RWPE1 (cell line): ENCODE measurements at regions not wholly inside any gene's neighbourhood (a gene's known extent, or its start where the extent isn't known, plus 50 kb on each side); places are given as distances from the start of the nearest gene placed in this dataset.

ENCODE experiments used
- CTCF ChIA-PET: fragments of 350-600 bp; sonication (Branson Sonifier 250); formaldehyde crosslinking; extraction: SDS; loops from one replicate; lab custom pipeline; 2021; lab: Yijun Ruan, JAX
- POLR2A ChIA-PET: fragments of 400-600 bp; formaldehyde crosslinking; extraction: SDS; loops from one replicate; lab custom pipeline; 2020; ENCODE audit warnings: antibody characterized with exemption; ENCODE audit not compliant: low non-redundant PET; lab: Yijun Ruan, JAX
- DNase-seq: peaks from one replicate; pipeline ENCODE4 v3.0.0; 2012; ENCODE audit warnings: low spot score
- H3K27ac ChIP-seq: fragments of 450-650 bp; 2 replicates; pipeline ENCODE4 v1.5.1; 2017
- CTCF ChIP-seq: fragments of 450-650 bp; conservative IDR thresholded peaks from 2 replicates; pipeline ENCODE4 v1.5.1; 2017; ENCODE audit warnings: low read depth, mild to moderate bottlenecking

DNA sequence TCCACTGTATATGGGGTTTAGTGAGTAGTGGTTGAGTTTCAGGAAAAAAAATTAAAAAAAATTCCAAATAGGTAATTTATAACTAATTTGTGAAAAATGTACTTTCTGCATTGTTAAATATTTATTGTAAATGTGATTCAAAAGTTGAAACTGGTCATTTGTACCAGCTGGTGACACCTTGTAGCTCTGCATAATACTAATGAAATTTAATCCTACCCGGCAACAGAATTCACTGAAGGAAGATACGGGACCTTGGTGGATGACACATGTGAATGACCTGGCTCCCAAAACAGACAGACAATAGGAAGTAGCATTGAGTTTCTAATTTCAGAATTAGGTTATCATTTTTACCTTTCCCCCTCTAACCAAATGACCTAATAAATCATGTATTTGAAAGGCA lies 73.8 kb downstream of the SLITRK6 start:
- ChIA-PET POLR2A (no interaction called here), CTCF (no interaction called here)
- no peak for TF ChIP-seq CTCF
- DNase-seq: no peak
- no peak overlapping the region for H3K27ac ChIP-seq

DNA sequence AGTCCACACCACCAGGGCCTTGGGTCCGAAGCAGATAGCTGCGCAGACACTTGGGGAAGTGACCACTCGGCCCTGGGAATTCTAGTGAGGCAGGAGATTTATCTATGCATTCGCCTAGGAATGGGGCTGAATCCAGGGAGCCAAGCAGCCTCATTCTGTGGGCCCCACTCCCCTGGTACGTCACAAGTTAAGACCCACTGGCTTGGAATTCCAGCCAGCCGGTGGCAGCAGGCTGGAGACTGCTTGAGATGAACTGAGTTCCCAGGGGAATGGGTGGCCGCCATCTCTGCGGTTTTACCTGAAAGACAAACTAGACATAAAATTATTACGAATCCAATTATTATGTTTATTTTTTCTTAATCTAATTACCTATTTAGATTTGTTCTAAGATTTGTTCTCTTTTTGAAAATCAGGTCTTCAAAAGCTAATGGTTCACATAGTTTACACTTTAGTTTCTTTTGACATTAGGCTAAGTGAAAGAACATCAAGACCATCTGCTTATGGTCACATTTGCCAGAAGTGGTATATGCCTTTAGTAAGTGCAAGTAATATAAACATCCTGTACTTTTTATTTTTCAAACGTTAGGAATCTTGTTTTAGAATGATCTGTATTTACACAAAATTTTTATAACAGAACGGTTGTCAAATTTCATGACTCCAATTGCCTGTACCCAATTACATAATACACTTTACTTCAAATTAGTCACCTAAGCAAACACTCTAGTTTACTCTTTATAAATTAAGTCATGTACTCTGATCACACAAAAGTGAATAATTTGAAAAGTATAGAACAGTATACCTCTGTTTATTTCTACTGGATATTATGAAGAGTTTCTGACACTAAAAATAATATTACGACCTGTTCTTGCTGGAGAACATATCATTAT lies 74.4 kb downstream of the SLITRK6 start:
- no peak for DNase-seq
- H3K27ac ChIP-seq: no peak overlapping the region

DNA sequence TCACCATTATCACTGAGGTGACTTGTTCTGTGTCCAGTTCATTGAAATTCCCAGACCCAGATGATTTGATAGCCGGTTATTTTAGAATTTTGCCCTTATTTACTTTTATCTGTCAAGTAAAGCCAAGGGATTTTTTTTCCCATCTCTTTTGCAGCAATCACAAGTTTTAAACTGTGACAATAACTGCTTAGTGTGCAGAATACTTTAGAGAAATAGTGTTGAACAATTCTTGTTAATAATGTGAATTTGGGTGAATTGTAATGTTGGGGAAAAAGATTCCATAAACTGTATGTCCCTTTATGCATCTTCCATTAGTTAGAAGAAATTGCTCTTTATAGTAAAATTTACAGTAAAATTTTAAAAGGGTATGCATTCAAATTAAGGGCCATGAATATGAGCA lies 79.5 kb downstream of the SLITRK6 start:
- no peak for TF ChIP-seq CTCF
- no peak overlapping the region for H3K27ac ChIP-seq
- DNase-seq: no peak
- ChIA-PET CTCF (no interaction called here), POLR2A (no interaction called here)

More for the DNA sequence above, 74.4 kb downstream of the SLITRK6 start:
- ChIA-PET POLR2A (no interaction called here), CTCF (no interaction called here)
- no peak for TF ChIP-seq CTCF

DNA sequence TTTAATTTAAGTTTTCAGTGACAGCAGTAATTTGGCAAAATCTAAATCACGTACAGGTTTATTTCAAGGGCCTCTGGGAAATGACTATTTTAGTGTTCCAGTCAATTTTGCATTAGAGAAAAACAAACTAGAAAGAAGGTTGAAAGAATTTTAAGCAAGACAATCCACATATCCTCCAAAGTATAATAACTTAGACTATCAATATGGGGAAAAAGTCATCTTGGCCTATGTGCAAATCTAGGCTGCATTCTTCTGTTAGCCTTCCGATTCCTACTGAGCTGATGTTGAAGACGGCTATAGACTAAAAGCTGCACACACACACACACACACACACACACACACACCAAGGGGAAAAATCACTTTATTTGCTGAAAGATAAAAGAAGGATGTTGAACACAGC lies 81.3 kb downstream of the SLITRK6 start:
- POLR2A ChIA-PET: no interaction called here
- no peak overlapping the region for H3K27ac ChIP-seq
- no peak for DNase-seq
- no peak for TF ChIP-seq CTCF
- CTCF ChIA-PET: no interaction called here

GRCh38 chr13:85710545-85710944 lies 88.7 kb downstream of the SLITRK6 start:
- CTCF ChIA-PET: no interaction called here
- no peak for TF ChIP-seq CTCF
- POLR2A ChIA-PET: interaction anchor here (0.6 kb wide), 1 partner anchor 8 kb away, joined by 3 read pairs; no protein-coding TSS in a partner anchor
- H3K27ac ChIP-seq: no peak overlapping the region
- no peak for DNase-seq

- no peak for TF ChIP-seq CTCF
- CTCF ChIA-PET: no interaction called here
- POLR2A ChIA-PET: no interaction called here
- DNase-seq: no peak
- no peak overlapping the region for H3K27ac ChIP-seq
Observed at GRCh38 chr13:85709721-85710120, 89.5 kb downstream of the SLITRK6 start.
